ENCODE measurements at regions not wholly inside any gene's neighbourhood (a gene's known extent, or its start where the extent isn't known, plus 50 kb on each side); places are given as distances from the start of the nearest gene placed in this dataset.

- Mint-ChIP-seq H3K27me3 (ENCODE audit: insufficient read depth, low read depth, poor library complexity) (peaks cover 2% of the 10 kb centered on the region), H3K4me1 (no peaks in the 10 kb centered on the region), H3K27ac (no peak overlapping the region), H3K4me3 (no peak overlapping the region), H3K36me3 (ENCODE audit: low read depth) (no peaks in the 10 kb centered on the region), H3K9me3 (no peaks in the 10 kb centered on the region)
- no peak for TF ChIP-seq CTCF (conservative IDR thresholded peaks at IDR 0.05; ENCODE audit: low read depth in 2 of 2)
- ATAC-seq (no peak), DNase-seq (ENCODE audit: low spot score) (no peak)
- no peaks in the 10 kb centered on the region for H4K20me1 ChIP-seq (replicated peaks; ENCODE audit: insufficient read depth)
- H3K27ac ChIP-seq (ENCODE audit: low read depth), result no peak overlapping the region
- no peaks in the 10 kb centered on the region for H3K4me1 ChIP-seq (ENCODE audit: insufficient read depth)
- H3K36me3 ChIP-seq (ENCODE audit: insufficient read depth), result no peaks in the 10 kb centered on the region
- H3K4me3 ChIP-seq, result no peak overlapping the region
- H2AFZ ChIP-seq, result no peak overlapping the region
- H3F3A ChIP-seq (replicated peaks; ENCODE audit: low read depth), result no peaks in the 10 kb centered on the region
- H3K79me2 ChIP-seq (replicated peaks; ENCODE audit: insufficient read depth), result no peaks in the 10 kb centered on the region
- no peaks in the 10 kb centered on the region for H3K27me3 ChIP-seq (ENCODE audit: insufficient read depth)
- H3K9me2 ChIP-seq (ENCODE audit: insufficient read depth), result no peaks in the 10 kb centered on the region
- no peak overlapping the region for H3K4me2 ChIP-seq
These were observed 221.5 kb downstream of the ZIC4 start for GRCh38 chr3:147184794-147185193.

- H3K9me2 ChIP-seq (ENCODE audit: insufficient read depth), result 0 out of 2 replicates have a peak, but pooled peaks cover 2% of the 10 kb centered on the region
- H3F3A ChIP-seq (replicated peaks; ENCODE audit: low read depth), result no peaks in the 10 kb centered on the region
- no peaks in the 10 kb centered on the region for H3K4me1 ChIP-seq (ENCODE audit: insufficient read depth)
- DNase-seq (ENCODE audit: low spot score) (no peak), ATAC-seq (no peak)
- H3K4me3 Mint-ChIP-seq, result no peak overlapping the region
- no peak overlapping the region for H3K4me3 ChIP-seq
- no peaks in the 10 kb centered on the region for H3K36me3 Mint-ChIP-seq (ENCODE audit: low read depth)
- no peak overlapping the region for H3K27ac ChIP-seq (ENCODE audit: low read depth)
- no peaks in the 10 kb centered on the region for H4K20me1 ChIP-seq (replicated peaks; ENCODE audit: insufficient read depth)
- H3K27me3 ChIP-seq (ENCODE audit: insufficient read depth), result no peaks in the 10 kb centered on the region
- peaks cover 2% of the 10 kb centered on the region for H3K27me3 Mint-ChIP-seq (ENCODE audit: insufficient read depth, low read depth, poor library complexity)
- no peaks in the 10 kb centered on the region; the same call in 2 of the 3 replicates for H3K9me3 Mint-ChIP-seq
- no peaks in the 10 kb centered on the region for H3K36me3 ChIP-seq (ENCODE audit: insufficient read depth)
- no peak overlapping the region for H3K27ac Mint-ChIP-seq
- no peaks in the 10 kb centered on the region for H3K79me2 ChIP-seq (replicated peaks; ENCODE audit: insufficient read depth)
- no peak overlapping the region for H2AFZ ChIP-seq
- H3K4me2 ChIP-seq, result no peak overlapping the region
- no peaks in the 10 kb centered on the region for H3K4me1 Mint-ChIP-seq
- TF ChIP-seq NANOG (IDR thresholded peaks at IDR 0.05; ENCODE audit: borderline replicate concordance) (no peak), STAT1 (IDR thresholded peaks at IDR 0.05; ENCODE audit: unreplicated experiment) (no peak), REST (IDR thresholded peaks at IDR 0.05; ENCODE audit: unreplicated experiment) (no peak), POLR2AphosphoS5 (IDR thresholded peaks at IDR 0.05; ENCODE audit: low read depth) (no peak), ETS1 (IDR thresholded peaks at IDR 0.05) (no peak), EZH2phosphoT487 (IDR thresholded peaks at IDR 0.05; ENCODE audit: unreplicated experiment) (no peak), CREB1 (CRISPR knock-in tag; IDR thresholded peaks at IDR 0.05; ENCODE audit: low read depth) (no peak), CTCF (conservative IDR thresholded peaks at IDR 0.05; ENCODE audit: low read depth in 2 of 2) (no peak), EZH2 (IDR thresholded peaks at IDR 0.05; ENCODE audit: low read depth, unreplicated experiment) (no peak)
These were observed 233.1 kb downstream of the ZIC4 start for GRCh38 chr3:147173257-147173656.
